ENCODE measurements at regions not wholly inside any gene's neighbourhood (a gene's known extent, or its start where the extent isn't known, plus 50 kb on each side); places are given as distances from the start of the nearest gene placed in this dataset.

- in situ Hi-C loops (cut with MboI; ENCODE audit: low sequenced_read_pairs), result no loop called here
- Histone ChIP-seq H3K4me1 (peaks cover 24% of the 10 kb centered on the region), H3K4me3 (no peak overlapping the region)
Observed at GRCh38 chr11:95461858-95462257, 230.9 kb upstream of the SESN3 start.

GRCh38 chr11:95461348-95461747, 230.3 kb upstream of the SESN3 start:
- no peak for DNase-seq (ENCODE audit: low spot score in 2 of 2)
- H3K36me3 ChIP-seq (replicated peaks), result no peaks in the 10 kb centered on the region
- H3K4me3 ChIP-seq, result no peak overlapping the region
- no peaks in the 10 kb centered on the region for H3K9me3 ChIP-seq
- no peaks in the 10 kb centered on the region for H3K27me3 ChIP-seq (ENCODE audit: low read depth)
- H3K4me1 ChIP-seq, result peaks cover 24% of the 10 kb centered on the region
- in situ Hi-C loops (cut with MboI; ENCODE audit: low sequenced_read_pairs), result no loop called here

More at GRCh38 chr11:95461858-95462257, 230.9 kb upstream of the SESN3 start:
- Histone ChIP-seq H3K9me3 (no peaks in the 10 kb centered on the region), H3K36me3 (replicated peaks) (no peaks in the 10 kb centered on the region), H3K27me3 (ENCODE audit: low read depth) (no peaks in the 10 kb centered on the region)
- no peak for DNase-seq (ENCODE audit: low spot score in 2 of 2)

GRCh38 chr11:95459291-95460042, 228.5 kb upstream of the SESN3 start:
- Histone ChIP-seq H3K27me3 (ENCODE audit: low read depth) (no peaks in the 10 kb centered on the region), H3K36me3 (replicated peaks) (no peaks in the 10 kb centered on the region), H3K4me1 (peaks cover 24% of the 10 kb centered on the region), H3K9me3 (no peaks in the 10 kb centered on the region), H3K4me3 (no peak overlapping the region)
- in situ Hi-C loops (cut with MboI; ENCODE audit: low sequenced_read_pairs), result no loop called here
- DNase-seq (ENCODE audit: low spot score in 2 of 2), result peak in 1 of 2 experiments; percentile 41

GRCh38 chr11:95456714-95457491, 225.9 kb upstream of the SESN3 start:
- Histone ChIP-seq H3K4me1 (peaks cover 24% of the 10 kb centered on the region), H3K9me3 (no peaks in the 10 kb centered on the region), H3K36me3 (replicated peaks) (no peaks in the 10 kb centered on the region), H3K27me3 (ENCODE audit: low read depth) (no peaks in the 10 kb centered on the region), H3K4me3 (no peak overlapping the region)
- no peak for DNase-seq (ENCODE audit: low spot score in 2 of 2)
- in situ Hi-C loops (cut with MboI; ENCODE audit: low sequenced_read_pairs), result no loop called here

- Histone ChIP-seq H3K9me3 (no peaks in the 10 kb centered on the region), H3K36me3 (replicated peaks) (no peaks in the 10 kb centered on the region), H3K4me1 (peaks cover 24% of the 10 kb centered on the region), H3K4me3 (no peak overlapping the region), H3K27me3 (ENCODE audit: low read depth) (no peaks in the 10 kb centered on the region)
- in situ Hi-C loops (cut with MboI; ENCODE audit: low sequenced_read_pairs), result no loop called here
- no peak for DNase-seq (ENCODE audit: low spot score in 2 of 2)
Observed at GRCh38 chr11:95455228-95455970, 224.4 kb upstream of the SESN3 start.

- no peaks in the 10 kb centered on the region for H3K9me3 ChIP-seq
- no peaks in the 10 kb centered on the region for H3K27me3 ChIP-seq (ENCODE audit: low read depth)
- H3K36me3 ChIP-seq (replicated peaks), result no peaks in the 10 kb centered on the region
- in situ Hi-C loops (cut with MboI; ENCODE audit: low sequenced_read_pairs), result no loop called here
- DNase-seq (ENCODE audit: low spot score in 2 of 2), result peak; percentile 64 to 85
- H3K4me3 ChIP-seq, result no peak overlapping the region
- H3K4me1 ChIP-seq, result peaks cover 14% of the 10 kb centered on the region
Observed at GRCh38 chr11:95453616-95454171, 222.7 kb upstream of the SESN3 start.

GRCh38 chr11:95451682-95452081, 220.7 kb upstream of the SESN3 start:
- Histone ChIP-seq H3K9me3 (no peaks in the 10 kb centered on the region), H3K27me3 (ENCODE audit: low read depth) (no peaks in the 10 kb centered on the region), H3K36me3 (replicated peaks) (no peaks in the 10 kb centered on the region), H3K4me1 (peaks cover 14% of the 10 kb centered on the region), H3K4me3 (no peak overlapping the region)
- no peak for DNase-seq (ENCODE audit: low spot score in 2 of 2)
- in situ Hi-C loops (cut with MboI; ENCODE audit: low sequenced_read_pairs), result no loop called here

GRCh38 chr11:95451261-95451660, 220.3 kb upstream of the SESN3 start:
- H3K4me3 ChIP-seq, result no peak overlapping the region
- no peaks in the 10 kb centered on the region for H3K36me3 ChIP-seq (replicated peaks)
- no peaks in the 10 kb centered on the region for H3K9me3 ChIP-seq
- peaks cover 14% of the 10 kb centered on the region for H3K4me1 ChIP-seq
- no peak for DNase-seq (ENCODE audit: low spot score in 2 of 2)
- no peaks in the 10 kb centered on the region for H3K27me3 ChIP-seq (ENCODE audit: low read depth)
- in situ Hi-C loops (cut with MboI; ENCODE audit: low sequenced_read_pairs), result no loop called here

GRCh38 chr11:95450547-95451123, 219.6 kb upstream of the SESN3 start:
- DNase-seq (ENCODE audit: low spot score in 2 of 2), result no peak
- no peaks in the 10 kb centered on the region for H3K27me3 ChIP-seq (ENCODE audit: low read depth)
- H3K36me3 ChIP-seq (replicated peaks), result no peaks in the 10 kb centered on the region
- no peaks in the 10 kb centered on the region for H3K9me3 ChIP-seq
- H3K4me3 ChIP-seq, result no peak overlapping the region
- in situ Hi-C loops (cut with MboI; ENCODE audit: low sequenced_read_pairs), result no loop called here
- peaks cover 14% of the 10 kb centered on the region for H3K4me1 ChIP-seq

- in situ Hi-C loops (cut with MboI; ENCODE audit: low sequenced_read_pairs), result no loop called here
Observed at GRCh38 chr11:95445746-95446333, 214.8 kb upstream of the SESN3 start.

GRCh38 chr11:95444309-95445241, 213.6 kb upstream of the SESN3 start:
- peak in 1 of 2 experiments; percentile 41 for DNase-seq (ENCODE audit: low spot score in 2 of 2)
- in situ Hi-C loops (cut with MboI; ENCODE audit: low sequenced_read_pairs), result no loop called here
- Histone ChIP-seq H3K9me3 (no peaks in the 10 kb centered on the region), H3K27me3 (ENCODE audit: low read depth) (no peaks in the 10 kb centered on the region), H3K4me3 (no peak overlapping the region), H3K36me3 (replicated peaks) (no peaks in the 10 kb centered on the region), H3K4me1 (peaks cover 13% of the 10 kb centered on the region)

More at GRCh38 chr11:95445746-95446333, 214.8 kb upstream of the SESN3 start:
- H3K9me3 ChIP-seq, result no peaks in the 10 kb centered on the region
- H3K4me1 ChIP-seq, result peaks cover 13% of the 10 kb centered on the region
- DNase-seq (ENCODE audit: low spot score in 2 of 2), result no peak
- no peaks in the 10 kb centered on the region for H3K36me3 ChIP-seq (replicated peaks)
- no peak overlapping the region for H3K4me3 ChIP-seq
- H3K27me3 ChIP-seq (ENCODE audit: low read depth), result no peaks in the 10 kb centered on the region

GRCh38 chr11:95443386-95443785, 212.4 kb upstream of the SESN3 start:
- DNase-seq (ENCODE audit: low spot score in 2 of 2), result no peak
- no peak overlapping the region for H3K4me3 ChIP-seq
- no peaks in the 10 kb centered on the region for H3K36me3 ChIP-seq (replicated peaks)
- peaks cover 13% of the 10 kb centered on the region for H3K4me1 ChIP-seq
- H3K27me3 ChIP-seq (ENCODE audit: low read depth), result no peaks in the 10 kb centered on the region
- no peaks in the 10 kb centered on the region for H3K9me3 ChIP-seq
- in situ Hi-C loops (cut with MboI; ENCODE audit: low sequenced_read_pairs), result no loop called here

All from HAP-1 (cell line).